ENCODE measurements at regions not wholly inside any gene's neighbourhood (a gene's known extent, or its start where the extent isn't known, plus 50 kb on each side); places are given as distances from the start of the nearest gene placed in this dataset.

GRCh38 chr7:156174428-156174827 lies 362.2 kb upstream of the SHH start:
- DNase-seq, result no peak

GRCh38 chr7:156173748-156174353 lies 361.6 kb upstream of the SHH start:
- no peak for DNase-seq

GRCh38 chr7:156173346-156173745 lies 361.1 kb upstream of the SHH start:
- no peak for DNase-seq

- no peak for DNase-seq
Measured at GRCh38 chr7:156172638-156173037, 360.4 kb upstream of the SHH start.

- DNase-seq, result no peak
Measured at GRCh38 chr7:156169474-156170370, 357.5 kb upstream of the SHH start.

GRCh38 chr7:156168434-156168833 lies 356.2 kb upstream of the SHH start:
- no peak for DNase-seq

- DNase-seq, result no peak
Measured at GRCh38 chr7:156167987-156168386, 355.7 kb upstream of the SHH start.

GRCh38 chr7:156167417-156167807 lies 355.1 kb upstream of the SHH start:
- no peak for DNase-seq

- DNase-seq, result no peak
Measured at GRCh38 chr7:156166692-156167416, 354.6 kb upstream of the SHH start.

- no peak for DNase-seq
Measured at GRCh38 chr7:156163747-156164146, 351.5 kb upstream of the SHH start.

GRCh38 chr7:156162451-156162850 lies 350.2 kb upstream of the SHH start:
- no peak for DNase-seq

GRCh38 chr7:156160811-156161210 lies 348.5 kb upstream of the SHH start:
- DNase-seq, result no peak

- no peak for DNase-seq
Measured at GRCh38 chr7:156158693-156159092, 346.4 kb upstream of the SHH start.

GRCh38 chr7:156158213-156158612 lies 345.9 kb upstream of the SHH start:
- DNase-seq, result no peak

GRCh38 chr7:156157409-156158012 lies 345.2 kb upstream of the SHH start:
- DNase-seq, result no peak

- DNase-seq, result no peak
Measured at GRCh38 chr7:156156734-156157408, 344.6 kb upstream of the SHH start.

GRCh38 chr7:156155988-156156733 lies 343.9 kb upstream of the SHH start:
- DNase-seq, result no peak

GRCh38 chr7:156153590-156153989 lies 341.3 kb upstream of the SHH start:
- DNase-seq, result no peak

- DNase-seq, result no peak
Measured at GRCh38 chr7:156152390-156152789, 340.1 kb upstream of the SHH start.

- no peak for DNase-seq
Measured at GRCh38 chr7:156151658-156152057, 339.4 kb upstream of the SHH start.

GRCh38 chr7:156151078-156151477 lies 338.8 kb upstream of the SHH start:
- DNase-seq, result no peak

- no peak for DNase-seq
Measured at GRCh38 chr7:156148995-156149394, 336.7 kb upstream of the SHH start.

Data from T1000 (cell line).